ENCODE measurements at regions not wholly inside any gene's neighbourhood (a gene's known extent, or its start where the extent isn't known, plus 50 kb on each side); places are given as distances from the start of the nearest gene placed in this dataset.
"Not testable (repeated sequence)": the region's sequence is repeated elsewhere in the genome, so short reads cannot be mapped to it uniquely, and the experiment has no call there.

GRCh38 chr3:124066543-124066942, 74.6 kb upstream of the ROPN1 start:
- not testable (repeated sequence) for H3K4me3 ChIP-seq (ENCODE audit: low read length in 2 of 2); H3K9me3 ChIP-seq (ENCODE audit: control insufficient read depth in 2 of 2, low read length in 2 of 2); H3K9ac ChIP-seq (ENCODE audit: low read depth in 1 of 2, low read length in 2 of 2); H3K4me1 ChIP-seq (ENCODE audit: control insufficient read depth in 2 of 2, insufficient read depth in 2 of 2, low read length in 2 of 2); H3K36me3 ChIP-seq (ENCODE audit: control insufficient read depth in 2 of 2, insufficient read depth in 2 of 2, low read length in 2 of 2); H3K27ac ChIP-seq (ENCODE audit: low read depth in 2 of 2, low read length in 2 of 2); H3K27me3 ChIP-seq (ENCODE audit: control insufficient read depth in 2 of 2, insufficient read depth in 2 of 2, low read length in 2 of 2)

DNA sequence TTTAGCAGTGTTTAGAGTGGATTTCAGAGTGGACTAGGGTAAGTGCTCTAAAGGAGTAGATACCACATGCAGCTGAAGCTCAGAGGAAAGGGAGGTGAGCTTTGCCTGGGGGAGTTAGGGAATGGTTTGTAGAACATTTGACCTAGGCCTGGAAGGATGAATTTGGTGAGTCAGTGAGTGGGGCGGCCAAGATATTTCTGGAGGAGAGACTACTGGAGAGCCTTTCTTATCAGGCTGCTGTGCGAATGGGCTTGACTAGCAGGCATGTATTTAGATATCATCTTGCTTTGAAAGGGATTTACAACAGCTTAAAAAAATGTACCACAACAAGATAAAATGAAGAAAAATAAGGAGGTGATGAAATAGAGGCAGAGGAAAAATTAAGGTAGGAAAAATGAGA, 77.8 kb upstream of the ROPN1 start:
- H3K4me3 ChIP-seq (ENCODE audit: low read length in 2 of 2); H3K27ac ChIP-seq (ENCODE audit: low read depth in 2 of 2, low read length in 2 of 2); H3K9me3 ChIP-seq (ENCODE audit: control insufficient read depth in 2 of 2, low read length in 2 of 2); H3K27me3 ChIP-seq (ENCODE audit: control insufficient read depth in 2 of 2, insufficient read depth in 2 of 2, low read length in 2 of 2); H3K36me3 ChIP-seq (ENCODE audit: control insufficient read depth in 2 of 2, insufficient read depth in 2 of 2, low read length in 2 of 2); H3K4me1 ChIP-seq (ENCODE audit: control insufficient read depth in 2 of 2, insufficient read depth in 2 of 2, low read length in 2 of 2); H3K9ac ChIP-seq (ENCODE audit: low read depth in 1 of 2, low read length in 2 of 2): not testable (repeated sequence)

DNA sequence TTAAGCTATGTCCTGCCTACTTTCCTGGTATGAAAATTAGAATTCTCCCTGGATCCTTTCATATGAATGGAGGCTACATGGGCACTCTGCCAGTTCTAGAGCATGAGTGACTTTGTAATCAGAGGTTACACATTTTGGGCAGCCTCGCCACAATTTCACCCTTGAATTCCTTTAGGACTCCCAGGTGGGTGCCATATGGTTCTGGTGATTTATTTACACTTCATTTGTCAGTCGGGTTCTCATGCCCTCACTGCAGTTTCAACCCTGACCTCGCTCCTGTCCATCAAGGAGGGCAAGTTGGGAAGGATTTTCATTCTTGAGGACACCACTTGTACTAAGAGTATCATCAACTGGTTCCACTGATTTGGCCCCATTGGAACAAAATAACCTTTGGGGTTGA, 83.2 kb upstream of the ROPN1 start:
- not testable (repeated sequence) for H3K36me3 ChIP-seq (ENCODE audit: control insufficient read depth in 2 of 2, insufficient read depth in 2 of 2, low read length in 2 of 2)

DNA sequence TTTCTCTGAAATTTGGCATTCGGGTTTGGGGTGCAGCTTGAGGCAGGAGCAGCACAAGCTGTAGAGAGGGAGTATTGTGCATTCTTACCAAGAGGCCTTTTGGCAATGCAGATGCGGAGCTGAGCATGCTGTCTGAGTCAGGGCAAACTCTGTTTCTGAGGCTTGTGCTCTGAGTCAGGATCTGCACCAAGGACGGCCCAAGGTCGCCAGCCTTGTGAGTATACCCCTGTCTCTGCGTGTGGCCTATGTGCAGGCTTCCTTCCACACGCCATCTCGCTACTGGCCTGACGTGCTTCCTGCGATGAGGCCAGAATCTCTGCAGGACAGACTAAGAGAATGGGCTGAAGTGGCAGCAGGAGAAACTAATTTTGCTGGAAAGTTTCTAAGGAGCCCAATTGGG, 83.8 kb upstream of the ROPN1 start:
- no peak overlapping the region for H3K4me3 ChIP-seq (ENCODE audit: low read length in 2 of 2)
- no peak overlapping the region for H3K27ac ChIP-seq (ENCODE audit: low read depth in 2 of 2, low read length in 2 of 2)
- no peaks in the 10 kb centered on the region for H3K9me3 ChIP-seq (ENCODE audit: control insufficient read depth in 2 of 2, low read length in 2 of 2)
- no peaks in the 10 kb centered on the region for H3K36me3 ChIP-seq (ENCODE audit: control insufficient read depth in 2 of 2, insufficient read depth in 2 of 2, low read length in 2 of 2)
- no peak overlapping the region for H3K9ac ChIP-seq (ENCODE audit: low read depth in 1 of 2, low read length in 2 of 2)
- H3K27me3 ChIP-seq (ENCODE audit: control insufficient read depth in 2 of 2, insufficient read depth in 2 of 2, low read length in 2 of 2) = no peaks in the 10 kb centered on the region
- H3K4me1 ChIP-seq (ENCODE audit: control insufficient read depth in 2 of 2, insufficient read depth in 2 of 2, low read length in 2 of 2) = peaks cover 0 to 2% of the 10 kb centered on the region in 2 donors

More for the DNA sequence above, 83.2 kb upstream of the ROPN1 start:
- not testable (repeated sequence) for H3K4me1 ChIP-seq (ENCODE audit: control insufficient read depth in 2 of 2, insufficient read depth in 2 of 2, low read length in 2 of 2); H3K27me3 ChIP-seq (ENCODE audit: control insufficient read depth in 2 of 2, insufficient read depth in 2 of 2, low read length in 2 of 2); H3K9me3 ChIP-seq (ENCODE audit: control insufficient read depth in 2 of 2, low read length in 2 of 2); H3K4me3 ChIP-seq (ENCODE audit: low read length in 2 of 2); H3K9ac ChIP-seq (ENCODE audit: low read depth in 1 of 2, low read length in 2 of 2); H3K27ac ChIP-seq (ENCODE audit: low read depth in 2 of 2, low read length in 2 of 2)

- Histone ChIP-seq H3K9ac (ENCODE audit: low read depth in 1 of 2, low read length in 2 of 2) (no peak overlapping the region), H3K27ac (ENCODE audit: low read depth in 2 of 2, low read length in 2 of 2) (no peak overlapping the region), H3K27me3 (ENCODE audit: control insufficient read depth in 2 of 2, insufficient read depth in 2 of 2, low read length in 2 of 2) (no peaks in the 10 kb centered on the region)
Measured at GRCh38 chr3:124076235-124076634, 84.3 kb upstream of the ROPN1 start.

DNA sequence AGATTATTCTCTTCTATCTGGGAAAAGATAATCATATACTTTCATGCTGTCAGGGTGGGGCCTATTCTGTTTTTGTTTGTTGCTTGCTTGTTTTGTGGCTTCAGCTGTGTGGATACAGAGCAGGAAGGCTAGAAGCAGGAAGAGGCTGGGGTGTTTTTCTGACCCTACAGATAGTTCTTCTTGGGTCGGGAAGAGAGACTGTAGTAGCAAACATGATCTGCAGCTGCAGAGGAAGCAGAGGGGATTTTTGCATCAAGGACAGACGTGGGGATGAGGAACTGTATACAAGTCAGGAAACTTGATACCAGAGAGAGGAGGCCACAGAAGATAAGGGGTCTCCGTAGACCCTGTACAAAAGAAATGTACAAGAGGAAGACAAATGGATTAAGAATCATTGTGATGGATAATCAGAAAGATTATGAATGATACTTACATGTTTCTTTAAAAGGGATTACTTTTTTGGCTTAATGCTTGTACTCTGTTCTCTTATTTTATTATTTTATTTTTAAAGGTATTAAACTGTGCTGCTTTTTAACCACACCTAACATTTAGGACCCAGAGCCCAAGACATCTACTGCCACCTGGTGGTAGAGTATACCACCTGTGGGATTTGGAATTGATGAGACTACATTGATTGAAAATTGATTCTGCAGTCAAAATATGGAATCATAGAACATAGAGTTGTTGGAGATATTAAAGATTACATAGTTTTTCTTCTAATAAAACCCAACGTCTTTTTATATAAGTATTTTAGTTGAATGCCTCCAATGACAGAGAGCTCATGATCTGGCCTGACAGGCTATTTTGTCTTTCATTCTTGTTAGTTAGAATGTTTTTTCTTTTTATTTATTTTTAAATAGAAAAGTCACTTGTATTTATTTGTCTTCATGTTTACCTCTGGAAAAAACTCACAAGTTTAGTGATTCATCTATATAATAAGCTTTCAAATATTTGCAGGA, 87.3 kb upstream of the ROPN1 start:
- Histone ChIP-seq H3K27ac (ENCODE audit: low read depth in 2 of 2, low read length in 2 of 2) (no peak overlapping the region), H3K9me3 (ENCODE audit: control insufficient read depth in 2 of 2, low read length in 2 of 2) (no peaks in the 10 kb centered on the region), H3K4me1 (ENCODE audit: control insufficient read depth in 2 of 2, insufficient read depth in 2 of 2, low read length in 2 of 2) (peaks cover 0 to 2% of the 10 kb centered on the region in 2 donors), H3K4me3 (ENCODE audit: low read length in 2 of 2) (no peak overlapping the region), H3K36me3 (ENCODE audit: control insufficient read depth in 2 of 2, insufficient read depth in 2 of 2, low read length in 2 of 2) (no peaks in the 10 kb centered on the region), H3K27me3 (ENCODE audit: control insufficient read depth in 2 of 2, insufficient read depth in 2 of 2, low read length in 2 of 2) (no peaks in the 10 kb centered on the region), H3K9ac (ENCODE audit: low read depth in 1 of 2, low read length in 2 of 2) (no peak overlapping the region)

More at GRCh38 chr3:124076235-124076634, 84.3 kb upstream of the ROPN1 start:
- no peaks in the 10 kb centered on the region for H3K36me3 ChIP-seq (ENCODE audit: control insufficient read depth in 2 of 2, insufficient read depth in 2 of 2, low read length in 2 of 2)
- H3K4me3 ChIP-seq (ENCODE audit: low read length in 2 of 2) = no peak overlapping the region
- H3K4me1 ChIP-seq (ENCODE audit: control insufficient read depth in 2 of 2, insufficient read depth in 2 of 2, low read length in 2 of 2) = peaks cover 0 to 2% of the 10 kb centered on the region in 2 donors
- H3K9me3 ChIP-seq (ENCODE audit: control insufficient read depth in 2 of 2, low read length in 2 of 2) = no peaks in the 10 kb centered on the region

GRCh38 chr3:124079912-124080276, 88.0 kb upstream of the ROPN1 start:
- no peaks in the 10 kb centered on the region for H3K27me3 ChIP-seq (ENCODE audit: control insufficient read depth in 2 of 2, insufficient read depth in 2 of 2, low read length in 2 of 2)
- no peaks in the 10 kb centered on the region for H3K36me3 ChIP-seq (ENCODE audit: control insufficient read depth in 2 of 2, insufficient read depth in 2 of 2, low read length in 2 of 2)
- peaks cover 0 to 2% of the 10 kb centered on the region in 2 donors for H3K4me1 ChIP-seq (ENCODE audit: control insufficient read depth in 2 of 2, insufficient read depth in 2 of 2, low read length in 2 of 2)
- no peaks in the 10 kb centered on the region for H3K9me3 ChIP-seq (ENCODE audit: control insufficient read depth in 2 of 2, low read length in 2 of 2)
- H3K9ac ChIP-seq (ENCODE audit: low read depth in 1 of 2, low read length in 2 of 2) = no peak overlapping the region
- no peak overlapping the region for H3K27ac ChIP-seq (ENCODE audit: low read depth in 2 of 2, low read length in 2 of 2)
- H3K4me3 ChIP-seq (ENCODE audit: low read length in 2 of 2) = no peak overlapping the region

- H3K4me1 ChIP-seq (ENCODE audit: control insufficient read depth in 2 of 2, insufficient read depth in 2 of 2, low read length in 2 of 2) = peaks cover 0 to 2% of the 10 kb centered on the region in 2 donors
- H3K4me3 ChIP-seq (ENCODE audit: low read length in 2 of 2) = no peak overlapping the region
- H3K9me3 ChIP-seq (ENCODE audit: control insufficient read depth in 2 of 2, low read length in 2 of 2) = no peaks in the 10 kb centered on the region
- H3K9ac ChIP-seq (ENCODE audit: low read depth in 1 of 2, low read length in 2 of 2) = no peak overlapping the region
- H3K36me3 ChIP-seq (ENCODE audit: control insufficient read depth in 2 of 2, insufficient read depth in 2 of 2, low read length in 2 of 2) = no peaks in the 10 kb centered on the region
- H3K27me3 ChIP-seq (ENCODE audit: control insufficient read depth in 2 of 2, insufficient read depth in 2 of 2, low read length in 2 of 2) = no peaks in the 10 kb centered on the region
- H3K27ac ChIP-seq (ENCODE audit: low read depth in 2 of 2, low read length in 2 of 2) = no peak overlapping the region
Measured at GRCh38 chr3:124082343-124082742, 90.4 kb upstream of the ROPN1 start.

DNA sequence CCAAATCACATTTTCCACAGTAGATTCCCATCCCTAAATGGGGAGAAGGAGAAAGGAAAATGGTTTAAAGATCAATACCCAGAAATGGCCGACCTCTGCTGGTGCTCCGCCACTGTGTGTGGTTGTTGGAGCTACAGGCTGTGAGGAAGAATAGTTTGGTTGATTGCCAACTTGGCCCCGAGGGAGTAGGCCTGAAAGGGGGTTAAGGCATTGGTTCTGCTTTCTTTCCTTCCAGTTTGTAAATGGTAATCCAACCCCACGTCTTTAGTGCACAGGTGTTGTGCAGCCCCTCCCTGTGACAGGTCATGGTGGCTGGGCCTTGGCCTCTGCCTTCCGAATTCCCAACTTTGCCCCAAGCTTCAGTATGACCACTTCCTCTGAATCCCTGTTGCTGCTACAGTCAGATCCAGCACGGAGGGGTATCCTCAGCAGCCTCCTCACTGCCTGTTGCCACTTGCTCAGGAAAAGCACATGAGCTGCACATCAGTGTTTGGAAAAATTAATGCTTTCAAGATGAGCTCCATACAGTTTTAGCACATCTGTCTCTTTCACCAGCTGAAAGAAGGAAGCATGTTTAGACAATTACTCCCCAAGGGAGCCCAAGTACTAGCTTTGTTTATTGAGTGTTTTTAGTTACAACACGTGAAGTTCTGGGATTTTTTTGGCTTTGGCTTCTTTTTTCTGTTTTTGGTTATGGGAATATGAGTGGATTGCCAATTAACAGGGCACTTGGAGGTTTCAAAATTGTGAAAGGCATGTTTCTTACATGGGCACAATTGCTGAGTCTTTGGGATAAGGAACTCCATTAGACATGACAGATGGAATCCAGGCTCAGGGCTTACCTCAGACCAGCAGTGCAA, 92.3 kb upstream of the ROPN1 start:
- Histone ChIP-seq H3K4me1 (ENCODE audit: control insufficient read depth in 2 of 2, insufficient read depth in 2 of 2, low read length in 2 of 2) (no peaks in the 10 kb centered on the region), H3K9me3 (ENCODE audit: control insufficient read depth in 2 of 2, low read length in 2 of 2) (no peaks in the 10 kb centered on the region), H3K4me3 (ENCODE audit: low read length in 2 of 2) (no peak overlapping the region), H3K36me3 (ENCODE audit: control insufficient read depth in 2 of 2, insufficient read depth in 2 of 2, low read length in 2 of 2) (no peaks in the 10 kb centered on the region), H3K9ac (ENCODE audit: low read depth in 1 of 2, low read length in 2 of 2) (no peak overlapping the region), H3K27ac (ENCODE audit: low read depth in 2 of 2, low read length in 2 of 2) (no peak overlapping the region), H3K27me3 (ENCODE audit: control insufficient read depth in 2 of 2, insufficient read depth in 2 of 2, low read length in 2 of 2) (no peaks in the 10 kb centered on the region)

DNA sequence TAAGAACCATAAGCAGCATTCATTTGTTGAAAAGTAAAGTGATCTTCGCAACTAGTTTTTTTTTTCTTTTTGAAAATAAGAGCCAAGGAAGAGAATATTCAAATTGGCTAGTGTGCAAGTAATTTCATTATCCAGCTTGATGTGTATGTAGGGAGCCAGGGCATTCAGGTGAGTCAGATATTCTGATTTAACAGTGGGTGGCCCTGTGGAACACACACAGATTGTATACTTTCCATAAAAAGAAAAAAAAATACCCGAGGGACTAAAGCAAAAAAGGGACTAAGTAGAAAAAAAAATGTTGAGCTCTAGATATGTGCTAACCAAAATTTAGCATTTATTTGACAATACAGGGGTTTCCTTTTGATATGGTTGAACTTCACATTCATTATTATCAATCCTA, 96.9 kb upstream of the ROPN1 start:
- no peak overlapping the region for H3K9ac ChIP-seq (ENCODE audit: low read depth in 1 of 2, low read length in 2 of 2)
- no peaks in the 10 kb centered on the region for H3K9me3 ChIP-seq (ENCODE audit: control insufficient read depth in 2 of 2, low read length in 2 of 2)
- H3K36me3 ChIP-seq (ENCODE audit: control insufficient read depth in 2 of 2, insufficient read depth in 2 of 2, low read length in 2 of 2) = no peaks in the 10 kb centered on the region
- H3K4me1 ChIP-seq (ENCODE audit: control insufficient read depth in 2 of 2, insufficient read depth in 2 of 2, low read length in 2 of 2) = no peaks in the 10 kb centered on the region
- H3K4me3 ChIP-seq (ENCODE audit: low read length in 2 of 2) = no peak overlapping the region
- H3K27me3 ChIP-seq (ENCODE audit: control insufficient read depth in 2 of 2, insufficient read depth in 2 of 2, low read length in 2 of 2) = no peaks in the 10 kb centered on the region
- no peak overlapping the region for H3K27ac ChIP-seq (ENCODE audit: low read depth in 2 of 2, low read length in 2 of 2)

Data from mucosa of rectum (tissue), 2 donors.